ENCODE measurements at regions not wholly inside any gene's neighbourhood (a gene's known extent, or its start where the extent isn't known, plus 50 kb on each side); places are given as distances from the start of the nearest gene placed in this dataset.

- Histone ChIP-seq H3K9ac (ENCODE audit: low read length) (no peak overlapping the region), H3K27ac (ENCODE audit: low read length) (no peak overlapping the region)
- TF ChIP-seq EZH2phosphoT487 (IDR thresholded peaks at IDR 0.05; ENCODE audit: low read length) (no peak), CTCF (IDR thresholded peaks at IDR 0.05; ENCODE audit: low read length) (no peak), EZH2 (optimal IDR thresholded peaks at IDR 0.05; ENCODE audit: low read depth, low read length) (no peak)
Measured at GRCh38 chr4:23463071-23463470, 426.8 kb downstream of the PPARGC1A start.

GRCh38 chr4:23458054-23458453 lies 431.8 kb downstream of the PPARGC1A start:
- H3K9ac ChIP-seq (ENCODE audit: low read length): no peak overlapping the region
- no peaks in the 10 kb centered on the region for H3K36me3 ChIP-seq (replicated peaks; ENCODE audit: insufficient read depth, low read length)
- no peak for TF ChIP-seq EZH2phosphoT487 (IDR thresholded peaks at IDR 0.05; ENCODE audit: low read length)
- TF ChIP-seq EZH2 (optimal IDR thresholded peaks at IDR 0.05; ENCODE audit: low read depth, low read length): no peak
- TF ChIP-seq CTCF (IDR thresholded peaks at IDR 0.05; ENCODE audit: low read length): no peak
- H3F3A ChIP-seq (ENCODE audit: insufficient read depth, low read length): no peaks in the 10 kb centered on the region
- H3K27ac ChIP-seq (ENCODE audit: low read length): no peak overlapping the region
- H3K9me3 ChIP-seq (replicated peaks; ENCODE audit: insufficient read depth, low read length): no peaks in the 10 kb centered on the region
- no peaks in the 10 kb centered on the region for H3K27me3 ChIP-seq (replicated peaks; ENCODE audit: insufficient read depth, low read length)
- no peaks in the 10 kb centered on the region for H3K9me2 ChIP-seq (replicated peaks; ENCODE audit: insufficient read depth, low read length)
- H4K20me1 ChIP-seq (ENCODE audit: insufficient read depth, low read length): no peaks in the 10 kb centered on the region
- H3K79me2 ChIP-seq (ENCODE audit: low read length): no peaks in the 10 kb centered on the region
- H3K4me1 ChIP-seq (ENCODE audit: low read length): no peaks in the 10 kb centered on the region
- H3K4me2 ChIP-seq (ENCODE audit: low read depth, low read length): no peak overlapping the region
- no peak overlapping the region for H3K4me3 ChIP-seq (ENCODE audit: low read length)
- DNase-seq: no peak
- H2AFZ ChIP-seq (ENCODE audit: low read length): no peak overlapping the region

More at GRCh38 chr4:23463071-23463470, 426.8 kb downstream of the PPARGC1A start:
- H3K4me1 ChIP-seq (ENCODE audit: low read length): no peaks in the 10 kb centered on the region
- H3F3A ChIP-seq (ENCODE audit: insufficient read depth, low read length): no peaks in the 10 kb centered on the region
- H3K9me3 ChIP-seq (replicated peaks; ENCODE audit: insufficient read depth, low read length): no peaks in the 10 kb centered on the region
- no peaks in the 10 kb centered on the region for H3K9me2 ChIP-seq (replicated peaks; ENCODE audit: insufficient read depth, low read length)
- H3K4me2 ChIP-seq (ENCODE audit: low read depth, low read length): no peak overlapping the region
- no peaks in the 10 kb centered on the region for H4K20me1 ChIP-seq (ENCODE audit: insufficient read depth, low read length)
- H2AFZ ChIP-seq (ENCODE audit: low read length): no peak overlapping the region
- no peaks in the 10 kb centered on the region for H3K79me2 ChIP-seq (ENCODE audit: low read length)
- no peaks in the 10 kb centered on the region for H3K27me3 ChIP-seq (replicated peaks; ENCODE audit: insufficient read depth, low read length)
- no peak for DNase-seq
- H3K4me3 ChIP-seq (ENCODE audit: low read length): no peak overlapping the region
- H3K36me3 ChIP-seq (replicated peaks; ENCODE audit: insufficient read depth, low read length): no peaks in the 10 kb centered on the region

- Histone ChIP-seq H3K27me3 (replicated peaks; ENCODE audit: insufficient read depth, low read length) (no peaks in the 10 kb centered on the region), H4K20me1 (ENCODE audit: insufficient read depth, low read length) (no peaks in the 10 kb centered on the region), H3K4me1 (ENCODE audit: low read length) (no peaks in the 10 kb centered on the region), H3K9ac (ENCODE audit: low read length) (no peak overlapping the region), H3F3A (ENCODE audit: insufficient read depth, low read length) (no peaks in the 10 kb centered on the region), H3K4me3 (ENCODE audit: low read length) (no peak overlapping the region), H3K36me3 (replicated peaks; ENCODE audit: insufficient read depth, low read length) (no peaks in the 10 kb centered on the region), H3K27ac (ENCODE audit: low read length) (no peak overlapping the region), H2AFZ (ENCODE audit: low read length) (no peak overlapping the region), H3K9me3 (replicated peaks; ENCODE audit: insufficient read depth, low read length) (no peaks in the 10 kb centered on the region), H3K4me2 (ENCODE audit: low read depth, low read length) (no peak overlapping the region), H3K79me2 (ENCODE audit: low read length) (no peaks in the 10 kb centered on the region), H3K9me2 (replicated peaks; ENCODE audit: insufficient read depth, low read length) (no peaks in the 10 kb centered on the region)
- no peak for DNase-seq
- TF ChIP-seq CTCF (IDR thresholded peaks at IDR 0.05; ENCODE audit: low read length) (no peak), EZH2phosphoT487 (IDR thresholded peaks at IDR 0.05; ENCODE audit: low read length) (no peak), EZH2 (optimal IDR thresholded peaks at IDR 0.05; ENCODE audit: low read depth, low read length) (no peak)
Measured at GRCh38 chr4:23456864-23457263, 433.0 kb downstream of the PPARGC1A start.
